Upper lobe of left lung (tissue), 6 donors: ENCODE measurements at regions not wholly inside any gene's neighbourhood (a gene's known extent, or its start where the extent isn't known, plus 50 kb on each side); places are given as distances from the start of the nearest gene placed in this dataset.

Source experiments
- ATAC-seq, 2 donors: fragments of 200-7000 bp; cut with Tn5 transposase; one replicate each; pipeline ENCODE4 v1.9.1; 2022; ENCODE audit warnings: mild to moderate bottlenecking in 2 of 2, moderate library complexity in 2 of 2; ENCODE audit not compliant: low FRiP score in 2 of 2
- DNase-seq, 2 donors: peaks; one replicate each; pipeline ENCODE4 v3.0.0-alpha.2; 2019 to 2020
- H3K27ac ChIP-seq, 4 donors: fragments of 200-600 bp; sonication (generic); one replicate each; pipeline ENCODE4 v1.5.1; 2016 to 2019
- H3K27me3 ChIP-seq, 4 donors: fragments of 200-600 bp; sonication (generic); one replicate each; pipeline ENCODE4 v1.5.1; 2017 to 2019
- H3K36me3 ChIP-seq, 4 donors: fragments of 200-600 bp; sonication (generic); one replicate each; pipeline ENCODE4 v1.5.1; 2016 to 2019
- H3K4me1 ChIP-seq, 4 donors: fragments of 200-600 bp; sonication (generic); one replicate each; pipeline ENCODE4 v1.5.1; 2018 to 2019
- H3K4me3 ChIP-seq, 4 donors: fragments of 200-600 bp; sonication (generic); one replicate each; pipeline ENCODE4 v1.5.1; 2017 to 2019; ENCODE audit warnings: mild to moderate bottlenecking in 2 of 4, moderate library complexity in 1 of 4
- H3K9me3 ChIP-seq, 4 donors: fragments of 200-600 bp; sonication (generic); one replicate each; pipeline ENCODE4 v1.5.1; 2018 to 2019
- EP300 ChIP-seq, 4 donors: sonication (generic); formaldehyde crosslinking; IDR thresholded peaks; one replicate each; pipeline ENCODE4 v1.5.1; 2017; ENCODE audit warnings: antibody characterized with exemption in 4 of 4, control low read depth in 2 of 4
- POLR2A ChIP-seq, 4 donors: fragments of 450-650 bp; IDR thresholded peaks; one replicate each; pipeline ENCODE4 v1.5.1; 2016 to 2017; ENCODE audit warnings: antibody characterized with exemption in 4 of 4, mild to moderate bottlenecking in 2 of 4
- POLR2AphosphoS5 ChIP-seq, 2 donors: sonication (generic); formaldehyde crosslinking; IDR thresholded peaks; one replicate each; pipeline ENCODE4 v1.5.1; 2017; ENCODE audit warnings: antibody characterized with exemption in 2 of 2
- WGBS, 2 donors: methylation state at CpG; one replicate each; pipeline ENCODE4 v1.1.5; 2017 to 2018; 5-methylcytosine and 5-hydroxymethylcytosine counted together
- TF ChIP-seq, protein P1 (sequence below), 6 experiments: fragments of 450-650 bp in 4 of 6; fragments of 200-600 bp in 2 of 6; sonication (generic) in 2 of 6; IDR thresholded peaks; one replicate each; pipeline ENCODE4 v1.5.1; 2016 to 2019; ENCODE audit warnings: antibody characterized with exemption in 6 of 6
- donor health status: DM: no; HTN: no; CAD: no; lungs with moderate emphysema.
- donor health status: DM: no; HTN: yes; CAD: no; lungs with severe emphysema.

DNA sequence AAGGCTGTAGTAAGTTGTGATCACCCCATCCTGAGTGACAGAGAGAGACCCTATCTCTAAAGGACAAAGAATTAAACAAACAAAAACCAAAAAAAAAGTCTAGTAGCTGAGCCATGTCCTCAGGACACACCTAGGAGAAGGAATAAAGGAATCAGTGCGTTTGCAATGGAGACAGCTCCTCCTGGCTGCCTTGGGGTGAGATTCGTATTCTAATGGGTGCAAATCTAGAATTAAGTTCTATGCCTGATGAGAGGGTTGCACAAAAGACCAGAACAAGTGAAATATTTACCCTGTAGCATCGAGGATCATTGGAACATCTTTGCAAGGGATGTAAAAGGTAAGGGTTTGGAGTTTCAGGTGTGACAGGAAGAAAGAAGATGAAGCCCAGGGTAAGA, 70.3 kb upstream of the BMAL1 start:
- DNase-seq (no peak), ATAC-seq (no peak)
- no peaks in the 10 kb centered on the region for H3K27me3 ChIP-seq
- TF ChIP-seq, protein P1, sequence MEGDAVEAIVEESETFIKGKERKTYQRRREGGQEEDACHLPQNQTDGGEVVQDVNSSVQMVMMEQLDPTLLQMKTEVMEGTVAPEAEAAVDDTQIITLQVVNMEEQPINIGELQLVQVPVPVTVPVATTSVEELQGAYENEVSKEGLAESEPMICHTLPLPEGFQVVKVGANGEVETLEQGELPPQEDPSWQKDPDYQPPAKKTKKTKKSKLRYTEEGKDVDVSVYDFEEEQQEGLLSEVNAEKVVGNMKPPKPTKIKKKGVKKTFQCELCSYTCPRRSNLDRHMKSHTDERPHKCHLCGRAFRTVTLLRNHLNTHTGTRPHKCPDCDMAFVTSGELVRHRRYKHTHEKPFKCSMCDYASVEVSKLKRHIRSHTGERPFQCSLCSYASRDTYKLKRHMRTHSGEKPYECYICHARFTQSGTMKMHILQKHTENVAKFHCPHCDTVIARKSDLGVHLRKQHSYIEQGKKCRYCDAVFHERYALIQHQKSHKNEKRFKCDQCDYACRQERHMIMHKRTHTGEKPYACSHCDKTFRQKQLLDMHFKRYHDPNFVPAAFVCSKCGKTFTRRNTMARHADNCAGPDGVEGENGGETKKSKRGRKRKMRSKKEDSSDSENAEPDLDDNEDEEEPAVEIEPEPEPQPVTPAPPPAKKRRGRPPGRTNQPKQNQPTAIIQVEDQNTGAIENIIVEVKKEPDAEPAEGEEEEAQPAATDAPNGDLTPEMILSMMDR (IDR thresholded peaks at IDR 0.05) = peak in 1 of 6 experiments; percentile 39
- no peak for TF ChIP-seq POLR2AphosphoS5 (IDR thresholded peaks at IDR 0.05)
- H3K27ac ChIP-seq = peak overlapping the region; percentile 64 to 83 (median 68)
- 54 to 66% methylated on average over 3 of the region's 3 CpGs for WGBS, 2 donors
- peak overlapping the region in 3 of 4 donors; percentile 30 to 49 (median 44) for H3K4me3 ChIP-seq
- peaks cover 10 to 21% (median 11%) of the 10 kb centered on the region in 4 donors for H3K4me1 ChIP-seq
- no peaks in the 10 kb centered on the region for H3K9me3 ChIP-seq
- H3K36me3 ChIP-seq = no peaks in the 10 kb centered on the region

DNA sequence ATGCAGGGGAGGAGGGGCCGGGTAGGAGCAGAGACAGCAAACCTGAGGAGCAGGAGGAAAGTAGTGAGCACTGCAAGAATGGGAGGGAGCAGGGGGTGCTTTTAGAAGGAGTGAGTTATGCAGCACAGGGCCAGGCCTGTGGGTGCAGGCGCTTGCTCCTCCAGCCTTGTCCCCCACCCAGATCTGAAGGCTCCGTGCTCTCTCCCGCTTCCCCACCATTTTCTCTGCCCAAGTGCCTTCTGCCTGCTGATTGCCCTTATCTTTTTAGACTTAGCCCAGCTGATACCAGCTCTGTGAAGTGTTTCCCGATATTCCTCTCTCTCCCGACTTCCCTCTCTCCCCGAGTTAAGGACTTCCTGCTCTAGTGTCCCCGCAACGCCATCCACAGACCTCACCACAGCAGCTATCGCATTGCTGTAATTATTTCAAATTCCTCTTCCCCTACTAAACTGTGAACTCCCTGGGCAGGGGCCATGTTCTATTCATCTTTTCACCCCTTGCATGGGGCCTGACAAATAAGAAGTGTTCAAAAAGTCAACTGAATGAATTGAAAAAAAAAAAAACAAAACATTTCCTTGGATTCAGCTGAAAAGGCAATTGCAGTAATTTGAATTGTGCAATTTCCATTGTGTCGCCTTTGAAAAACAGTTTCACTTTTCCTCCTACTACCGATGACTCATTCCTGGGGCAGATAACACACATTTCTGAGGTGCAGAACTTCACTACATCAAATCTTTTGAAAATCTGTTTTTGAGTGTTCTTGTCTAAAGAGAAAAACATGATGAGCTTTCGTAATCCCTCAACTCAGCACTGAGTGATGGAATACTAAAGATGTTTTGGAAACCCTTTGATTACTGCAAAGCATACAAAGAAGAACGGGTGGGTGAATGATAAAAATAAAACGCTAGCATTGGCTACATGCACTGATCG, 69.7 kb upstream of the BMAL1 start:
- Histone ChIP-seq H3K27me3 (no peaks in the 10 kb centered on the region), H3K4me3 (peak overlapping the region in 3 of 4 donors; percentile 30 to 49 (median 44)), H3K27ac (peak overlapping the region; percentile 64 to 83 (median 68)), H3K4me1 (peaks cover 10 to 21% (median 11%) of the 10 kb centered on the region in 4 donors), H3K36me3 (no peaks in the 10 kb centered on the region), H3K9me3 (no peaks in the 10 kb centered on the region)
- peak; percentile 13 to 60 for DNase-seq
- WGBS, 2 donors = 23 to 27% methylated on average over 16 of the region's 16 CpGs
- TF ChIP-seq, protein P1 (IDR thresholded peaks at IDR 0.05) = no peak
- peak; percentile 23 to 58 for TF ChIP-seq POLR2AphosphoS5 (IDR thresholded peaks at IDR 0.05)
- peak in 2 of 4 donors; percentile 9 to 22 for TF ChIP-seq EP300 (IDR thresholded peaks at IDR 0.05)
- TF ChIP-seq POLR2A (IDR thresholded peaks at IDR 0.05) = no peak
- peak; percentile 67 to 80 for ATAC-seq

DNA sequence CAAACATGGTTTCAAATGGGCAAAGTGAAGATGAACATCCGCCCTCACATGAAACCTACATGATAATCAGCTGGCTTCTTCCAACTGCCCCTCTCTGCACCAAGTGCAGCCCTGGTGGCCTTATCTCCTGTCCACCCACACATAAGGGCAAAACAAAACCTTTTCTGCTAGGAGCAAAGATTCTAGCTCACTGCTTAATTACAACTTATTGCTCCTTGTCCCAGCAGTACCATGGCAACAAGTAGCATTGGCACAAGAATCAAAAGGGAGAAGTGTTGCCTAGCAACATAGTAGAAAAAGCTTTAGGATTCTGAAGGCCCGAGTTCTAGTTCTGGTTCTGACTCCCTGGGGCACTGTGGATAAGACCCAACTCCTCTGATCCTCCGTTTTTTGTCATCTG, 68.7 kb upstream of the BMAL1 start:
- ATAC-seq (no peak), DNase-seq (no peak)
- WGBS, 2 donors = 90 to 97% methylated on average over 3 of the region's 3 CpGs
- H3K4me3 ChIP-seq = no peak overlapping the region
- no peaks in the 10 kb centered on the region for H3K27me3 ChIP-seq
- H3K36me3 ChIP-seq = no peaks in the 10 kb centered on the region
- no peaks in the 10 kb centered on the region for H3K9me3 ChIP-seq
- no peak for TF ChIP-seq POLR2AphosphoS5 (IDR thresholded peaks at IDR 0.05)
- TF ChIP-seq, protein P1 (IDR thresholded peaks at IDR 0.05) = no peak
- no peak for TF ChIP-seq POLR2A (IDR thresholded peaks at IDR 0.05)
- no peak for TF ChIP-seq EP300 (IDR thresholded peaks at IDR 0.05)
- peaks cover 10 to 21% (median 11%) of the 10 kb centered on the region in 4 donors for H3K4me1 ChIP-seq
- no peak overlapping the region for H3K27ac ChIP-seq

DNA sequence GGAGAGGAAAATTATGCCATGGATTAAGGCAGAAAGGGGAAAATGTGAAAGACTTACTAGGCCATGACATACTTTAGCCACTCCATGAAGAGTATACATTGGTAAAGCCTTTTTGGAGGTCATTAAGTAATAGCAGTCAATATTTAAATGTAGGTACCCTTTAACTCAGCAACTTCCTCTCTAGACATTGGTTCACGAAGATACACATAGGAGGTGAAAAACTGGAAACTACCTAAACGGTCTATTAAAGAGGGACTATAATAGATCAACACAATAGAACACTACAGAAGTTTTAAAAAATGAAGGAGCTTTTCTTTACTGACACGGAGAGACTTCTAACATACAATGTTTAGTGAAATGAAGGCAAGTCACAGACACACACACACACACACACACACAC, 68.2 kb upstream of the BMAL1 start:
- H3K27me3 ChIP-seq = no peaks in the 10 kb centered on the region
- ATAC-seq (no peak), DNase-seq (no peak)
- H3K27ac ChIP-seq = no peak overlapping the region
- WGBS, 2 donors = 78 to 81% methylated on average over 3 of the region's 3 CpGs
- H3K4me1 ChIP-seq = peaks cover 10 to 21% (median 11%) of the 10 kb centered on the region in 4 donors
- no peak overlapping the region for H3K4me3 ChIP-seq
- no peaks in the 10 kb centered on the region for H3K36me3 ChIP-seq
- TF ChIP-seq EP300 (IDR thresholded peaks at IDR 0.05) = no peak
- TF ChIP-seq POLR2AphosphoS5 (IDR thresholded peaks at IDR 0.05) = no peak
- TF ChIP-seq POLR2A (IDR thresholded peaks at IDR 0.05) = no peak
- TF ChIP-seq, protein P1 (IDR thresholded peaks at IDR 0.05) = no peak
- H3K9me3 ChIP-seq = no peaks in the 10 kb centered on the region
